Endothelial cell of umbilical vein (primary cell): ENCODE measurements at regions not wholly inside any gene's neighbourhood (a gene's known extent, or its start where the extent isn't known, plus 50 kb on each side); places are given as distances from the start of the nearest gene placed in this dataset.

Experiments
- BruUV-seq: library from RNA; stranded (reverse); fragments of 400-500 nt; replicated peaks from 2 replicates; lab custom pipeline; 2021; lab: Mats Ljungman, UMichigan
- CTCF ChIA-PET: fragments of 300-600, 350-600 bp; sonication (Branson Sonifier 250); formaldehyde crosslinking; loops from one replicate; lab custom pipeline; 2021; ENCODE audit warnings: antibody characterized with exemption, inconsistent platforms; lab: Charles Lee
- POLR2A ChIA-PET: fragments of 300-600, 350-600 bp; sonication (Branson Sonifier 250); formaldehyde crosslinking; loops from one replicate; lab custom pipeline; 2021; ENCODE audit warnings: antibody characterized with exemption, inconsistent platforms; lab: Charles Lee
- DNase-seq: peaks from one replicate; pipeline ENCODE4 v3.0.0-alpha.2; 2011; ENCODE audit warnings: low read depth, low spot score
- FAIRE-seq: peaks from 2 replicates; lab custom pipeline; 2011; peaks lifted over from hg19 to GRCh38; lab: Jason Lieb, UNC
- H2AFZ ChIP-seq: 2 replicates; pipeline ENCODE4 v1.6.0; 2012; ENCODE audit warnings: low read depth, low read length, control low read depth, inconsistent platforms
- H3K27ac ChIP-seq: 2 replicates; pipeline ENCODE4 v1.5.1; 2011; ENCODE audit warnings: low read depth, mild to moderate bottlenecking, control low read depth, low read length, moderate library complexity; ENCODE audit not compliant: insufficient read depth
- H3K27me3 ChIP-seq, 2 experiments: 2 replicates each; pipeline versions ENCODE4 v1.6.0 to v1.6.1; 2011; ENCODE audit warnings: low read length in 2 of 2, mixed read lengths in 1 of 2; ENCODE audit not compliant: control insufficient read depth in 2 of 2, insufficient read depth in 2 of 2
- H3K36me3 ChIP-seq, 2 experiments: 2 replicates in 1 of 2; 3 replicates in 1 of 2; pipeline ENCODE4 v1.5.1; 2011; ENCODE audit warnings: low read length in 2 of 2, mild to moderate bottlenecking in 1 of 2, moderate library complexity in 1 of 2; ENCODE audit not compliant: control insufficient read depth in 2 of 2, insufficient read depth in 2 of 2; ENCODE audit errors: extremely low read depth in 1 of 2
- H3K4me1 ChIP-seq: 3 replicates; pipeline ENCODE4 v1.5.1; 2011; ENCODE audit warnings: mild to moderate bottlenecking, low read length; ENCODE audit not compliant: control insufficient read depth, insufficient read depth; ENCODE audit errors: extremely low read depth
- H3K4me2 ChIP-seq: 2 replicates; pipeline ENCODE4 v1.6.1; 2011; ENCODE audit warnings: low read length, control low read depth, mixed read lengths; ENCODE audit not compliant: insufficient read depth
- H3K4me3 ChIP-seq, 3 experiments: fragments of 200-600 bp in 1 of 3; sonication (generic), shearing (Covaris generic) in 1 of 3; replicated peaks in 1 of 3; 2 replicates each; pipeline ENCODE4 v1.5.1; 2011 to 2016; ENCODE audit warnings: control low read depth in 3 of 3, low read length in 3 of 3, mild to moderate bottlenecking in 2 of 3, inconsistent platforms in 1 of 3, low read depth in 1 of 3, moderate library complexity in 1 of 3; ENCODE audit not compliant: insufficient read depth in 1 of 3
- H3K79me2 ChIP-seq: 2 replicates; pipeline ENCODE4 v1.6.0; 2012; ENCODE audit warnings: low read length, inconsistent platforms; ENCODE audit not compliant: control insufficient read depth, insufficient read depth
- H3K9ac ChIP-seq: replicated peaks from 2 replicates; pipeline ENCODE3; 2011; ENCODE audit warnings: low read length, control low read depth; ENCODE audit not compliant: insufficient read depth; ENCODE audit errors: extremely low read depth
- H3K9me1 ChIP-seq: replicated peaks from 3 replicates; pipeline ENCODE4 v1.6.0; 2011; ENCODE audit warnings: mild to moderate bottlenecking, low read length; ENCODE audit not compliant: control insufficient read depth, insufficient read depth; ENCODE audit errors: extremely low read depth
- H3K9me3 ChIP-seq: replicated peaks from 2 replicates; pipeline ENCODE4 v1.5.1; 2012; ENCODE audit warnings: low read length, inconsistent platforms; ENCODE audit not compliant: control insufficient read depth, insufficient read depth
- H4K20me1 ChIP-seq: replicated peaks from 2 replicates; pipeline ENCODE3; 2011; ENCODE audit warnings: mild to moderate bottlenecking, low read length; ENCODE audit not compliant: control insufficient read depth, insufficient read depth; ENCODE audit errors: extremely low read depth
- CTCF ChIP-seq, 2 donors: IDR thresholded peaks; 1 replicate in 1 of 2; 2 replicates in 1 of 2; pipeline ENCODE4 v1.5.1; 2011; ENCODE audit warnings: low read length in 2 of 2, mild to moderate bottlenecking in 2 of 2, moderate library complexity in 2 of 2, control low read depth in 1 of 2, inconsistent platforms in 1 of 2, low read depth in 1 of 2; ENCODE audit not compliant: insufficient read depth in 1 of 2; ENCODE audit errors: extremely low read depth in 1 of 2
- EZH2 ChIP-seq: IDR thresholded peaks from 2 replicates; pipeline ENCODE4 v1.6.1; 2012; ENCODE audit warnings: borderline replicate concordance, low read depth, mild to moderate bottlenecking, moderate library complexity, low read length, inconsistent platforms; ENCODE audit not compliant: severe bottlenecking
- FOS ChIP-seq: IDR thresholded peaks from 2 replicates; pipeline ENCODE4 v1.6.1; 2011; ENCODE audit warnings: mild to moderate bottlenecking, low read length, moderate library complexity, borderline replicate concordance; ENCODE audit not compliant: insufficient read depth
- GATA2 ChIP-seq: IDR thresholded peaks from 2 replicates; pipeline ENCODE4 v1.7.0; 2011; ENCODE audit warnings: low read depth, mild to moderate bottlenecking, moderate library complexity, mixed read lengths, low read length; ENCODE audit not compliant: insufficient read length, insufficient read depth
- JUN ChIP-seq: IDR thresholded peaks from 2 replicates; pipeline ENCODE4 v1.6.1; 2011; ENCODE audit warnings: borderline replicate concordance, low read depth; ENCODE audit not compliant: insufficient read length, insufficient read depth
- MAX ChIP-seq: IDR thresholded peaks from 2 replicates; pipeline ENCODE4 v1.6.1; 2011; ENCODE audit not compliant: insufficient read depth, insufficient read length
- MYC ChIP-seq: IDR thresholded peaks from one replicate; pipeline ENCODE4 v1.6.1; 2011; ENCODE audit warnings: mild to moderate bottlenecking, low read depth, low read length
- POLR2A ChIP-seq: IDR thresholded peaks from 2 replicates; pipeline ENCODE4 v1.6.1; 2012; ENCODE audit warnings: low read depth, mild to moderate bottlenecking, control low read depth, low read length
- POLR2AphosphoS5 ChIP-seq: IDR thresholded peaks from 2 replicates; pipeline ENCODE4 v1.6.1; 2012; ENCODE audit warnings: low read depth, mild to moderate bottlenecking, control low read depth, low read length, moderate library complexity; ENCODE audit not compliant: insufficient read depth
- dilution Hi-C: fragments of 300-500 bp; cut with MboI; formaldehyde crosslinking; loops from one replicate; pipeline ENCODE4 v1.15.0; 2019; ENCODE audit warnings: low sequenced_read_pairs; ENCODE audit not compliant: extremely low pct_ligation_motif_present
- intact Hi-C: fragments of 100-400 bp; cut with micrococcal nuclease; formaldehyde crosslinking; loops from one replicate; pipeline ENCODE4 v1.10.0; 2022

GRCh38 chr16:66081775-66082366 is 284.6 kb upstream of the CDH5 start:
- no peak overlapping the region for H3K4me2 ChIP-seq
- intact Hi-C loops, result no loop called here
- TF ChIP-seq POLR2A (no peak), GATA2 (no peak), MYC (no peak), MAX (no peak)
- no peaks in the 10 kb centered on the region for H4K20me1 ChIP-seq
- BruUV-seq, result no TSS peak
- dilution Hi-C loops, result no loop called here
- no peaks in the 10 kb centered on the region for H3K27me3 ChIP-seq
- no peak for DNase-seq
- H3K9ac ChIP-seq, result no peak overlapping the region
- no peak for FAIRE-seq
- H3K79me2 ChIP-seq, result no peaks in the 10 kb centered on the region
- no peaks in the 10 kb centered on the region for H3K4me1 ChIP-seq
- no peaks in the 10 kb centered on the region for H3K36me3 ChIP-seq
- H3K9me1 ChIP-seq, result no peaks in the 10 kb centered on the region
- no peaks in the 10 kb centered on the region for H3K9me3 ChIP-seq
- no peak overlapping the region for H3K4me3 ChIP-seq
- ChIA-PET POLR2A (no interaction called here), CTCF (no interaction called here)
- no peak overlapping the region for H2AFZ ChIP-seq
- no peak overlapping the region for H3K27ac ChIP-seq

- CTCF ChIA-PET, result no interaction called here
- Histone ChIP-seq H3K9me3 (no peaks in the 10 kb centered on the region), H3K27me3 (no peaks in the 10 kb centered on the region), H3K36me3 (no peaks in the 10 kb centered on the region), H4K20me1 (no peaks in the 10 kb centered on the region), H3K4me3 (no peak overlapping the region), H3K9me1 (no peaks in the 10 kb centered on the region), H3K4me2 (no peak overlapping the region), H2AFZ (no peak overlapping the region), H3K79me2 (no peaks in the 10 kb centered on the region), H3K4me1 (no peaks in the 10 kb centered on the region), H3K27ac (no peak overlapping the region), H3K9ac (no peak overlapping the region)
- POLR2A ChIA-PET, result no interaction called here
- no peak for TF ChIP-seq JUN
- no peak for TF ChIP-seq FOS
- TF ChIP-seq MYC, result no peak
- no peak for TF ChIP-seq GATA2
- TF ChIP-seq CTCF (IDR thresholded peaks at IDR 0.05; ENCODE audit: extremely low read depth in 1 of 2, insufficient read depth in 1 of 2, low read depth in 1 of 2, low read length in 2 of 2), result no peak
- no peak for TF ChIP-seq POLR2AphosphoS5
- TF ChIP-seq POLR2A, result no peak
- no peak for TF ChIP-seq MAX
- TF ChIP-seq EZH2, result no peak
- intact Hi-C loops (no loop called here), dilution Hi-C loops (no loop called here)
- FAIRE-seq (no peak), DNase-seq (no peak)
- no TSS peak for BruUV-seq
Observed at GRCh38 chr16:66079671-66080334, 286.7 kb upstream of the CDH5 start.
